Activated T-helper 1 cell treated with anti-CD3 and anti-CD28 coated beads, Interleukin-2, amount 50 U/mL, for 16 hours (primary cell): ENCODE measurements at regions not wholly inside any gene's neighbourhood (a gene's known extent, or its start where the extent isn't known, plus 50 kb on each side); places are given as distances from the start of the nearest gene placed in this dataset.

Experiments used
- DNase-seq, 2 donors: peaks; one replicate each; pipeline ENCODE4 v3.0.0-alpha.2; 2020; ENCODE audit warnings: low read depth in 1 of 2, low spot score in 1 of 2

GRCh38 chr22:47933226-47933625 lies 1170.8 kb downstream of the TBC1D22A start:
- no peak for DNase-seq

GRCh38 chr22:47929646-47930185 lies 1167.3 kb downstream of the TBC1D22A start:
- DNase-seq, result no peak

- DNase-seq, result no peak
Observed at GRCh38 chr22:47929073-47929472, 1166.6 kb downstream of the TBC1D22A start.

- DNase-seq, result no peak
Observed at GRCh38 chr22:47928631-47929030, 1166.2 kb downstream of the TBC1D22A start.

GRCh38 chr22:47927648-47928210 lies 1165.3 kb downstream of the TBC1D22A start:
- no peak for DNase-seq

GRCh38 chr22:47923011-47923427 lies 1160.6 kb downstream of the TBC1D22A start:
- no peak for DNase-seq

- DNase-seq, result no peak
Observed at GRCh38 chr22:47921906-47922305, 1159.5 kb downstream of the TBC1D22A start.

GRCh38 chr22:47920380-47920959 lies 1158.0 kb downstream of the TBC1D22A start:
- no peak for DNase-seq

- DNase-seq, result no peak
Observed at GRCh38 chr22:47919893-47920292, 1157.4 kb downstream of the TBC1D22A start.

- no peak for DNase-seq
Observed at GRCh38 chr22:47919001-47919441, 1156.6 kb downstream of the TBC1D22A start.

- DNase-seq, result peak in 1 of 2 donors; percentile 1
Observed at GRCh38 chr22:47918276-47918921, 1155.9 kb downstream of the TBC1D22A start.

GRCh38 chr22:47914481-47915097 lies 1152.1 kb downstream of the TBC1D22A start:
- no peak for DNase-seq

- DNase-seq, result no peak
Observed at GRCh38 chr22:47902646-47903180, 1140.3 kb downstream of the TBC1D22A start.

GRCh38 chr22:47901911-47902310 lies 1139.5 kb downstream of the TBC1D22A start:
- no peak for DNase-seq

- DNase-seq, result no peak
Observed at GRCh38 chr22:47899894-47900293, 1137.4 kb downstream of the TBC1D22A start.

- no peak for DNase-seq
Observed at GRCh38 chr22:47898946-47899345, 1136.5 kb downstream of the TBC1D22A start.

- no peak for DNase-seq
Observed at GRCh38 chr22:47891609-47892008, 1129.2 kb downstream of the TBC1D22A start.

GRCh38 chr22:47888817-47889216 lies 1126.4 kb downstream of the TBC1D22A start:
- no peak for DNase-seq

- DNase-seq, result no peak
Observed at GRCh38 chr22:47884775-47885174, 1122.3 kb downstream of the TBC1D22A start.

- DNase-seq, result no peak
Observed at GRCh38 chr22:47884200-47884599, 1121.8 kb downstream of the TBC1D22A start.

- no peak for DNase-seq
Observed at GRCh38 chr22:47883757-47884156, 1121.3 kb downstream of the TBC1D22A start.

GRCh38 chr22:47879346-47879745 lies 1116.9 kb downstream of the TBC1D22A start:
- no peak for DNase-seq
